ENCODE measurements at regions not wholly inside any gene's neighbourhood (a gene's known extent, or its start where the extent isn't known, plus 50 kb on each side); places are given as distances from the start of the nearest gene placed in this dataset.

- no peak for TF ChIP-seq CTCF (IDR thresholded peaks at IDR 0.05; ENCODE audit: low read depth, low read length)
- no peak for TF ChIP-seq POLR2A (IDR thresholded peaks at IDR 0.05; ENCODE audit: extremely low read depth, insufficient read length)
- TF ChIP-seq MAX (IDR thresholded peaks at IDR 0.05; ENCODE audit: low read depth, low read length), result no peak
Measured at GRCh38 chr5:174448662-174449061, 275.7 kb upstream of the MSX2 start.
